HG03469 (cell line): ENCODE measurements at regions not wholly inside any gene's neighbourhood (a gene's known extent, or its start where the extent isn't known, plus 50 kb on each side); places are given as distances from the start of the nearest gene placed in this dataset.
"Not testable (repeated sequence)": the region's sequence is repeated elsewhere in the genome, so short reads cannot be mapped to it uniquely, and the experiment has no call there.

Source experiments
- ATAC-seq: cut with Tn5 transposase; IDR thresholded peaks from one replicate; pipeline ENCODE4 v1.9.1; 2021; ENCODE audit warnings: mild to moderate bottlenecking, moderate library complexity, moderate number of reproducible peaks; ENCODE audit not compliant: unreplicated experiment

- no peak for ATAC-seq
These were observed 1394.1 kb downstream of the FAM181B start for GRCh38 chr11:81339521-81339920.

- ATAC-seq, result no peak
These were observed 1395.9 kb downstream of the FAM181B start for GRCh38 chr11:81337756-81338155.

- no peak for ATAC-seq
These were observed 1401.4 kb downstream of the FAM181B start for GRCh38 chr11:81332276-81332675.

- no peak for ATAC-seq
These were observed 1401.9 kb downstream of the FAM181B start for GRCh38 chr11:81331611-81332235.

- no peak for ATAC-seq
These were observed 1402.6 kb downstream of the FAM181B start for GRCh38 chr11:81331088-81331487.

- no peak for ATAC-seq
These were observed 1430.5 kb downstream of the FAM181B start for GRCh38 chr11:81303038-81303664.

GRCh38 chr11:81301166-81301830 lies 1432.4 kb downstream of the FAM181B start:
- ATAC-seq, result no peak

- ATAC-seq, result no peak
These were observed 1446.7 kb downstream of the FAM181B start for GRCh38 chr11:81286959-81287358.

GRCh38 chr11:81286550-81286949 lies 1447.1 kb downstream of the FAM181B start:
- no peak for ATAC-seq

- ATAC-seq, result not testable (repeated sequence)
These were observed 1453.4 kb downstream of the FAM181B start for GRCh38 chr11:81280228-81280627.

- no peak for ATAC-seq
These were observed 1454.7 kb downstream of the FAM181B start for GRCh38 chr11:81278991-81279390.

GRCh38 chr11:81270686-81271085 lies 1463.0 kb downstream of the FAM181B start:
- ATAC-seq, result no peak

- ATAC-seq, result no peak
These were observed 1466.4 kb downstream of the FAM181B start for GRCh38 chr11:81267246-81267645.

GRCh38 chr11:81259471-81259870 lies 1474.2 kb downstream of the FAM181B start:
- no peak for ATAC-seq

GRCh38 chr11:81255895-81256294 lies 1477.8 kb downstream of the FAM181B start:
- ATAC-seq, result no peak

GRCh38 chr11:81253244-81253643 lies 1480.4 kb downstream of the FAM181B start:
- ATAC-seq, result no peak

GRCh38 chr11:81246941-81247340 lies 1486.7 kb downstream of the FAM181B start:
- ATAC-seq, result no peak

GRCh38 chr11:81245791-81246190 lies 1487.9 kb downstream of the FAM181B start:
- ATAC-seq, result no peak

- no peak for ATAC-seq
These were observed 1491.9 kb downstream of the FAM181B start for GRCh38 chr11:81241672-81242275.

GRCh38 chr11:81237139-81237538 lies 1496.5 kb downstream of the FAM181B start:
- ATAC-seq, result no peak

- not testable (repeated sequence) for ATAC-seq
These were observed 1506.3 kb downstream of the FAM181B start for GRCh38 chr11:81227409-81227808.

- no peak for ATAC-seq
These were observed 1509.3 kb downstream of the FAM181B start for GRCh38 chr11:81224396-81224795.
